Adrenal gland (tissue), 9 donors: ENCODE measurements at regions not wholly inside any gene's neighbourhood (a gene's known extent, or its start where the extent isn't known, plus 50 kb on each side); places are given as distances from the start of the nearest gene placed in this dataset.

Experiments used
- DNase-seq, 7 donors: peaks; one replicate each; pipeline ENCODE4 v3.0.0-alpha.2; 2019 to 2020
- H3K27ac ChIP-seq, 5 donors: fragments of 200-600 bp; sonication (generic) in 4 of 5; 1 replicate in 3 of 5; 2 replicates in 2 of 5; pipeline versions ENCODE4 v1.5.1 to v1.8.0; 2016 to 2020; ENCODE audit warnings: mild to moderate bottlenecking in 1 of 5
- H3K27me3 ChIP-seq: fragments of 200-600 bp; 2 replicates; pipeline ENCODE4 v1.8.0; 2021
- H3K36me3 ChIP-seq, 2 donors: fragments of 200-600 bp; replicated peaks in 1 of 2; 1 replicate in 1 of 2; 2 replicates in 1 of 2; pipeline versions ENCODE4 v1.5.1 to v1.8.0; 2018 to 2022
- H3K4me1 ChIP-seq, 2 donors: fragments of 200-600 bp; replicated peaks in 1 of 2; 1 replicate in 1 of 2; 2 replicates in 1 of 2; pipeline versions ENCODE4 v1.5.1 to v1.8.0; 2018 to 2021
- H3K4me3 ChIP-seq, 4 donors: fragments of 200-600 bp; sonication (generic) in 3 of 4; one replicate each; pipeline ENCODE4 v1.5.1; 2016 to 2018
- H3K9me3 ChIP-seq, 3 donors: fragments of 200-600 bp; sonication (generic) in 1 of 3; replicated peaks in 1 of 3; 1 replicate in 2 of 3; 2 replicates in 1 of 3; pipeline versions ENCODE4 v1.5.1 to v1.8.0; 2016 to 2021
- CTCF ChIP-seq, 6 experiments: fragments of 450-650 bp in 4 of 6; fragments of 200-600 bp in 2 of 6; sonication (generic) in 1 of 6; IDR thresholded peaks; 1 replicate in 5 of 6; 2 replicates in 1 of 6; pipeline versions ENCODE4 v1.5.1 to v1.8.0; 2016 to 2021; ENCODE audit warnings: antibody characterized with exemption in 6 of 6, mild to moderate bottlenecking in 2 of 6, moderate library complexity in 1 of 6
- POLR2A ChIP-seq, 2 donors: fragments of 450-650 bp; IDR thresholded peaks; one replicate each; pipeline ENCODE4 v1.6.1; 2017; ENCODE audit warnings: antibody characterized with exemption in 2 of 2, mild to moderate bottlenecking in 2 of 2, moderate library complexity in 1 of 2
- WGBS, 4 donors: extraction: QIAGEN DNeasy Blood & Tissue Kit in 2 of 4; methylation state at CpG; one replicate each; pipeline versions ENCODE4 v1.1.5 to v1.1.7; 2013 to 2017; 5-methylcytosine and 5-hydroxymethylcytosine counted together
- intact Hi-C, 2 donors: fragments of 100-400 bp; cut with DNase I; formaldehyde crosslinking; loops; one replicate each; pipeline versions ENCODE4 v1.14.1 to v1.15.0; 2022 to 2023
- donor health status: healthy with polysubstance abuse.
- donor health status: Bipolar disorder and iron deficiency.
- donor health status: DM: yes; HTN: yes; CAD: no.
- donor health status: DM: no; HTN: no; CAD: no.
- donor health status: DM: no; HTN: no; CAD: no.

- Histone ChIP-seq H3K27ac (no peak overlapping the region), H3K36me3 (no peaks in the 10 kb centered on the region), H3K9me3 (no peaks in the 10 kb centered on the region), H3K4me3 (no peak overlapping the region), H3K27me3 (no peaks in the 10 kb centered on the region), H3K4me1 (no peaks in the 10 kb centered on the region)
- intact Hi-C loops, result no loop called here
- DNase-seq, result no peak
- no peak for TF ChIP-seq POLR2A (IDR thresholded peaks at IDR 0.05)
- TF ChIP-seq CTCF (IDR thresholded peaks at IDR 0.05), result no peak
- WGBS, 4 donors, result 63 to 73% (median 69%) methylated on average over 2 of the region's 2 CpGs
Observed at GRCh38 chr10:52961323-52961722, 188.7 kb upstream of the MBL2 start.

GRCh38 chr10:52959810-52960209 lies 187.2 kb upstream of the MBL2 start:
- TF ChIP-seq POLR2A (IDR thresholded peaks at IDR 0.05), result no peak
- TF ChIP-seq CTCF (IDR thresholded peaks at IDR 0.05), result no peak
- H3K27ac ChIP-seq, result no peak overlapping the region
- H3K4me3 ChIP-seq, result no peak overlapping the region
- H3K9me3 ChIP-seq, result no peaks in the 10 kb centered on the region
- intact Hi-C loops, result no loop called here
- H3K4me1 ChIP-seq, result no peaks in the 10 kb centered on the region
- H3K27me3 ChIP-seq, result no peaks in the 10 kb centered on the region
- no peak for DNase-seq
- H3K36me3 ChIP-seq, result no peaks in the 10 kb centered on the region
- 76 to 89% (median 83%) methylated on average over 2 of the region's 2 CpGs for WGBS, 4 donors

- H3K36me3 ChIP-seq, result no peaks in the 10 kb centered on the region
- no peak overlapping the region for H3K4me3 ChIP-seq
- TF ChIP-seq POLR2A (IDR thresholded peaks at IDR 0.05) (no peak), CTCF (IDR thresholded peaks at IDR 0.05) (no peak)
- no peak for DNase-seq
- 82 to 94% (median 91%) methylated on average over 5 of the region's 5 CpGs for WGBS, 4 donors
- no peak overlapping the region for H3K27ac ChIP-seq
- intact Hi-C loops, result no loop called here
- no peaks in the 10 kb centered on the region for H3K9me3 ChIP-seq
- no peaks in the 10 kb centered on the region for H3K27me3 ChIP-seq
- no peaks in the 10 kb centered on the region for H3K4me1 ChIP-seq
Observed at GRCh38 chr10:52956861-52957260, 184.3 kb upstream of the MBL2 start.

- Histone ChIP-seq H3K4me1 (no peaks in the 10 kb centered on the region), H3K4me3 (no peak overlapping the region), H3K27ac (no peak overlapping the region), H3K36me3 (no peaks in the 10 kb centered on the region), H3K27me3 (no peaks in the 10 kb centered on the region), H3K9me3 (no peaks in the 10 kb centered on the region)
- WGBS, 4 donors, result 73 to 82% (median 82%) methylated on average over 3 of the region's 3 CpGs
- no peak for TF ChIP-seq CTCF (IDR thresholded peaks at IDR 0.05)
- TF ChIP-seq POLR2A (IDR thresholded peaks at IDR 0.05), result no peak
- intact Hi-C loops, result no loop called here
- DNase-seq, result no peak
Observed at GRCh38 chr10:52956461-52956860, 183.9 kb upstream of the MBL2 start.
